Transverse colon (tissue), 4 donors: ENCODE measurements at regions not wholly inside any gene's neighbourhood (a gene's known extent, or its start where the extent isn't known, plus 50 kb on each side); places are given as distances from the start of the nearest gene placed in this dataset.

Experiments used
- CTCF ChIP-seq, 5 experiments: fragments of 200-600 bp in 3 of 5; fragments of 450-650 bp in 2 of 5; sonication (generic) in 3 of 5; IDR thresholded peaks; 1 replicate in 2 of 5; 2 replicates in 3 of 5; pipeline ENCODE4 v1.5.1; 2016 to 2017; ENCODE audit warnings: antibody characterized with exemption in 5 of 5, inconsistent platforms in 3 of 5, mild to moderate bottlenecking in 2 of 5, moderate library complexity in 1 of 5
- EP300 ChIP-seq: sonication (generic); formaldehyde crosslinking; IDR thresholded peaks from one replicate; pipeline ENCODE4 v1.6.1; 2017; ENCODE audit warnings: antibody characterized with exemption, low read depth
- POLR2A ChIP-seq: fragments of 450-650 bp; IDR thresholded peaks from one replicate; pipeline ENCODE4 v1.6.1; 2016; ENCODE audit warnings: antibody characterized with exemption, mild to moderate bottlenecking, moderate library complexity
- POLR2AphosphoS5 ChIP-seq, 3 donors: sonication (generic); formaldehyde crosslinking; IDR thresholded peaks; one replicate each; pipeline ENCODE4 v1.6.1; 2016; ENCODE audit warnings: antibody characterized with exemption in 3 of 3

GRCh38 chr2:161070693-161071479 is 89.3 kb upstream of the TANK start:
- no peak for TF ChIP-seq CTCF (IDR thresholded peaks at IDR 0.05)
- no peak for TF ChIP-seq EP300
- TF ChIP-seq POLR2A, result no peak
- no peak for TF ChIP-seq POLR2AphosphoS5 (IDR thresholded peaks at IDR 0.05)
